A673 (cell line): ENCODE measurements at regions not wholly inside any gene's neighbourhood (a gene's known extent, or its start where the extent isn't known, plus 50 kb on each side); places are given as distances from the start of the nearest gene placed in this dataset.

Source experiments
- EZH2 ChIP-seq: fragments of 200-600 bp; sonication (generic); IDR thresholded peaks from 2 replicates; pipeline ENCODE4 v1.6.1; 2017; ENCODE audit warnings: borderline replicate concordance, low read depth, mild to moderate bottlenecking, mixed read lengths, antibody characterized with exemption, low read length; ENCODE audit not compliant: poor library complexity, severe bottlenecking
- TF ChIP-seq, protein P1 (sequence below): fragments of 300-800, 200-600 bp; sonication (generic); conservative IDR thresholded peaks from 2 replicates; pipeline ENCODE4 v1.5.1; 2017; ENCODE audit warnings: low read depth, mild to moderate bottlenecking, antibody characterized with exemption, low read length, moderate library complexity, mixed read lengths

DNA sequence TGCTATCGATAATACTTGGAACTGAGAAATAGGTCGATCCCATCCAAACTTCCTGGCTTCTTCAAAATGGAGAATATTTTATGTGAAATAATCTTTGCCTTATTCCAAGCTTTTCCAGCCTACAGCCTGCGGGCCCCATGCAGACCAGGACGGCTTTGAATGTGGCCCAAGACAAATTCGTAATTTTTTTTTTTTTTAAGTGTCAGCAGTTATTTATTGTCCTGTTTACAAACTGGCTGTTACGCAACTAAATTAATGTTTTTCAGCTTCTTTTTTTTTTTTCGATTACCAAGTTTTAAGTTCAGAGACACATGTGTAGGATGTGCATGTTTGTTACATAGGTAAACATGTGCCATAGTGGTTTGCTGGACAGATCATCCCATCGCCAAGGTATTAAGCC is 411.7 kb upstream of the EDIL3 start:
- TF ChIP-seq, protein P1, sequence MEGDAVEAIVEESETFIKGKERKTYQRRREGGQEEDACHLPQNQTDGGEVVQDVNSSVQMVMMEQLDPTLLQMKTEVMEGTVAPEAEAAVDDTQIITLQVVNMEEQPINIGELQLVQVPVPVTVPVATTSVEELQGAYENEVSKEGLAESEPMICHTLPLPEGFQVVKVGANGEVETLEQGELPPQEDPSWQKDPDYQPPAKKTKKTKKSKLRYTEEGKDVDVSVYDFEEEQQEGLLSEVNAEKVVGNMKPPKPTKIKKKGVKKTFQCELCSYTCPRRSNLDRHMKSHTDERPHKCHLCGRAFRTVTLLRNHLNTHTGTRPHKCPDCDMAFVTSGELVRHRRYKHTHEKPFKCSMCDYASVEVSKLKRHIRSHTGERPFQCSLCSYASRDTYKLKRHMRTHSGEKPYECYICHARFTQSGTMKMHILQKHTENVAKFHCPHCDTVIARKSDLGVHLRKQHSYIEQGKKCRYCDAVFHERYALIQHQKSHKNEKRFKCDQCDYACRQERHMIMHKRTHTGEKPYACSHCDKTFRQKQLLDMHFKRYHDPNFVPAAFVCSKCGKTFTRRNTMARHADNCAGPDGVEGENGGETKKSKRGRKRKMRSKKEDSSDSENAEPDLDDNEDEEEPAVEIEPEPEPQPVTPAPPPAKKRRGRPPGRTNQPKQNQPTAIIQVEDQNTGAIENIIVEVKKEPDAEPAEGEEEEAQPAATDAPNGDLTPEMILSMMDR = no peak
- no peak for TF ChIP-seq EZH2
